ENCODE measurements at regions not wholly inside any gene's neighbourhood (a gene's known extent, or its start where the extent isn't known, plus 50 kb on each side); places are given as distances from the start of the nearest gene placed in this dataset.
"Not testable (repeated sequence)": the region's sequence is repeated elsewhere in the genome, so short reads cannot be mapped to it uniquely, and the experiment has no call there.

GRCh38 chr16:48105976-48106375 is 49.8 kb downstream of the ABCC12 start:
- no peak for DNase-seq

- DNase-seq: no peak
These were observed 50.3 kb downstream of the ABCC12 start for GRCh38 chr16:48105456-48105855.

- DNase-seq: no peak
These were observed 52.2 kb downstream of the ABCC12 start for GRCh38 chr16:48103591-48103990.

GRCh38 chr16:48102083-48103008 is 53.4 kb downstream of the ABCC12 start:
- DNase-seq: no peak

GRCh38 chr16:48101069-48101674 is 54.6 kb downstream of the ABCC12 start:
- DNase-seq: no peak

GRCh38 chr16:48099455-48099854 is 56.3 kb downstream of the ABCC12 start:
- no peak for DNase-seq

- no peak for DNase-seq
These were observed 57.3 kb downstream of the ABCC12 start for GRCh38 chr16:48098472-48098871.

- no peak for DNase-seq
These were observed 64.7 kb downstream of the ABCC12 start for GRCh38 chr16:48091117-48091516.

- DNase-seq: no peak
These were observed 66.6 kb downstream of the ABCC12 start for GRCh38 chr16:48089053-48089792.

- no peak for DNase-seq
These were observed 68.2 kb downstream of the ABCC12 start for GRCh38 chr16:48087639-48088038.

- no peak for DNase-seq
These were observed 69.4 kb downstream of the ABCC12 start for GRCh38 chr16:48086422-48086821.

- no peak for DNase-seq
These were observed 70.1 kb downstream of the ABCC12 start for GRCh38 chr16:48085729-48086128.

GRCh38 chr16:48084826-48085225 is 71.0 kb downstream of the ABCC12 start:
- DNase-seq: no peak

- DNase-seq: no peak
These were observed 73.3 kb downstream of the ABCC12 start for GRCh38 chr16:48082516-48082915.

GRCh38 chr16:48081656-48082055 is 74.1 kb downstream of the ABCC12 start:
- no peak for DNase-seq

- no peak for DNase-seq
These were observed 79.3 kb downstream of the ABCC12 start for GRCh38 chr16:48076455-48077012.

GRCh38 chr16:48075398-48075797 is 80.4 kb downstream of the ABCC12 start:
- DNase-seq: no peak

- DNase-seq: no peak
These were observed 88.4 kb downstream of the ABCC12 start for GRCh38 chr16:48067388-48067787.

- DNase-seq: no peak
These were observed 90.8 kb downstream of the ABCC12 start for GRCh38 chr16:48064971-48065370.

- no peak for DNase-seq
These were observed 93.1 kb downstream of the ABCC12 start for GRCh38 chr16:48062681-48063080.

- no peak for DNase-seq
These were observed 95.9 kb downstream of the ABCC12 start for GRCh38 chr16:48059936-48060335.

- DNase-seq: not testable (repeated sequence)
These were observed 96.6 kb downstream of the ABCC12 start for GRCh38 chr16:48059190-48059589.

GRCh38 chr16:48057048-48057447 is 98.7 kb downstream of the ABCC12 start:
- DNase-seq: no peak
